ENCODE measurements at regions not wholly inside any gene's neighbourhood (a gene's known extent, or its start where the extent isn't known, plus 50 kb on each side); places are given as distances from the start of the nearest gene placed in this dataset.
A peak's percentile ranks its signal among the peaks of the same experiment; 100 is the strongest.
"Not testable (repeated sequence)": the region's sequence is repeated elsewhere in the genome, so short reads cannot be mapped to it uniquely, and the experiment has no call there.

DNA sequence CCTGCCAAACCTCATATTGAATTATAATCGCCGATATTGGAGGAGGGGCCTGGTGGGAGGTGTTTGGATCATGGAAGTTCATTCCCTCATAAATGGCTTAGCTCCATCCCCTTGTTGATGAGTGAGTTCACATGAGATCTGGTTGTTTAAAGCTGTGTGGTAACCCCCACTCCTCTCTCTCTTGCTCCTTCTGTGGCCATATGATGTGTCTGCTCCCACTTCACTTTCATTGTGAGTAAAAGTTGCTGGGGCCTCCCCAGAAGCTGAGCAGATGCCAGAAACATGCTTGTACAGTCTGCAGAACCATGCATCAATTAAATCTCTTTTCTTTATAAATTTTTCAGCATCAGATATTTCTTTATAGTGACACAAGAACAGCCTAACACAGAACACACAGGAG, 929.0 kb upstream of the FAT3 start:
- no peak for DNase-seq

DNA sequence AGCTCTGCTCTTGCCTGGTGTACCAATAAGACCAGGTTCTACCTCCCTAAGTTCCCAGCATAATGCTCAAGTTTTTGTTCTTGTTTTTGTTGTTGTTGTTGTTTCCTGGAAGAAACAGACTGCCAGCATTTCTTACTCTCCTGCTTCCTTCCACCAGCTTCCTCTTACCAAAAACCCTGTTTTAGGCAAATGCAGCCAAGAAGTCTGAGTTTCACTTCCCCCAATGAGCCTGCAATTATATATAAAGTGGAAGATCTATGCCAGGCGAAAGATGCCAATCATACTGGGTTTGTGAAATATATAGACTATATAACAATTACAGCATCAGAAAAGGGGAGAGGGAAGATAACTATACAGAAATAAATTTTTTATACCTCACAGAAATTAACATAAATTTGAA, 931.5 kb upstream of the FAT3 start:
- no peak for DNase-seq

- DNase-seq = no peak
Measured at GRCh38 chr11:91272089-91272488, 952.5 kb upstream of the FAT3 start.

DNA sequence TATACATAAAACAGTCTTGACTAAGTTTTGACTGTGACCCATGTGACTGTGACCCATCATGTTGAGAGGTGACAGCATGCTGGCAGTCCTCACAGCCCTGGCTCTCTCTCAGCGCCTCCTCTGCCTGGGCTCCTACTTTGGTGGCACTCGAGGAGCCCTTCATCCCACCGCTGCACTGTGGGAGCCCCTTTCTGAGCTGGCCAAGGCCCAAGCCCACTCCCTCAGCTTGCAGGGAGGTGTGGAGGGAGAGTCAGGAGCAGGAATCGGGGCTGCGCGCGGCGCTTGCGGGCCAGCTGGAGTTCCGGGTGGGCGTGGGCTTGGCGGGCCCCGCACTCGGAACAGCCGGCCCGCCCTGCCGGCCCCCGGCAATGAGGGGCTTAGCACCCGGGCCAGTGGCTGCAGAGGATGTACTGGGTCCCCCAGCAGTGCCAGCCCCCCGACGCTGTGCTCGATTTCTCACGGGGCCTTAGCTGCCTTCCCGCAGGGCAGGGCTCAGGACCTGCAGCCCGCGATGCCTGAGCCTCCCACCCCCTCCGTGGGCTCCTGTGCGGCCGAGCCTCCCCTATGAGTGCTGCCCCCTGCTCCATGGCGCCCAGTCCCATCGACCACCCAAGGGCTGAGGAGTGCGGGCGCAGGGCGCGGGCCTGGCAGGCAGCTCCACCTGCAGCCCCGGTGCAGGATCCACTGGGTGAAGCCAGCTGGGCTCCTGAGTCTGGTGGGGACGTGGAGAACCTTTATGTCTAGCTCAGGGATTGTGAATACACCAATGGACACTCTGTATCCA, 955.9 kb upstream of the FAT3 start:
- DNase-seq = not testable (repeated sequence)

DNA sequence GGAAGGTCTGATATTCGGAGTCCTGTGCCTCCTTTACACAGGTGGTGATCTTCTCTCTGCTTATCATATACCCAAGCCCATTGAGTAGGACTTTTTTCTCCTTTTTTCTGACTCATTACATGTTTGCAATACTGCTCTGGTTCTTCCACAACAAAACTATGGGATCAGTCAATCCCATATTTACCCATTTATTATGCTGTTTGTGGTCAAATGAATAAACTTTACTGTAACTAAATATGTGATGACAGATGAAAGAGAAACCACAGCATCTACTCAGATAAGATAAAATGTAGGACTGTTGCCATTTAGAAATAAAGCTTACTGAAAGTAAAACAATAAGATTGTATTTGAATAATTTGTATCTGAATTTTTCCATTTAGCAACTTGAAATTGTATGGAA, 958.7 kb upstream of the FAT3 start:
- no peak for DNase-seq

DNA sequence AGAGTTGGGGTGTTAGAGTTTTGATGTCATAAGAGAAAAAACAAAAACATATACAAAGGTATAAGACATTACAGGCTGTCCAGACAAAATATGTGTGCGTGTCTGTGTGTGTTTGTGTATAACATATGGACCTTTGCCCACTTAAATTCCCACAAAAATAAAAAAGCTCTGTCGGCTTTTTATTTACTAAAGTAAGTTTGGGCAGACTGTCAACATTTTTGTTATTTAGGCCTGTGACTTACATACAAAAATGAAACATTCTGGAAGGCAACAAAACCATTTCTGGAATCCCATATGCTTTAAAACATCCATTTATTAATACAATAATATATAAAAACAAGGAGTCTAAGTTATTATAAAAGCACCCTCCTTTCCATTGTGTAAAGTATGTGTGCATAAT, 960.1 kb upstream of the FAT3 start:
- DNase-seq = no peak

DNA sequence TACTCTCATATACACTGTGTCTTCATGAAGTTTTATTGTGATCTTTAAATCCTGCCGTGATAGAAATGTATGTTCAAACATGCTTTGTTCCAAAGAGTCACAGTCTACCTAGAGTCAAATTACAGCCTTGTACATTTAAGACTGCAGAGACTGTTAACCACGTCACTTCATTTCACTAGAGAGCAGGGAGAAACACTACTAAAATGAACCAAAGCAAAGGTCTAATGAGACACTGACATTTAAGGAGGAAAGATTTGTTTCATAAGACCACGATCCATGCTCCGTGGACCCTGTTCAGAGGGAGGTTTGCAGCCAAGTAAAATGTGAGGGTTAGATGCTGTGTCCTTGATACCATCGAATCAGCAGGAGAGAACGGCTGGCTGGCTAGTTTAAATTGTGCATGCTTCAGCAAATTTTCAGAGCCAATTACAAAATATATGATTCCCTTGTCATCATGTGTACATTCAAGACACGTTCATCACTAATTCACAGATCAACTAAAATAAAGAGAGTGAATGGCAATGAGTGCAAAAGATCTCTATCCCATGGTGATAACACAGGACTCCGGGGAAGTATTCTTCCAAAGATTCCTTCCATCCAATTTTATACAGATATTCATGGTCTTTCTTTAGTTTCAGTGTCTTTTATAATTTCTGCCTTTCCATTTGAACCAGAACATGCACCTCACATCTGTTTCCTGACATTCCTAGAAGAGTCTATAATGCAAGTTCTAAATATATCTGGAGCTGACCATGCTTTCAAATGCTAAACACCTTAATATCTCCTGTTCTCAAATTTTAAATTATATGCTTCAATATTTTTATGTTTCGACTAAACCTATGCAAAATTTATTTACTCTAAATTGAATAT, 960.9 kb upstream of the FAT3 start:
- no peak for DNase-seq

DNA sequence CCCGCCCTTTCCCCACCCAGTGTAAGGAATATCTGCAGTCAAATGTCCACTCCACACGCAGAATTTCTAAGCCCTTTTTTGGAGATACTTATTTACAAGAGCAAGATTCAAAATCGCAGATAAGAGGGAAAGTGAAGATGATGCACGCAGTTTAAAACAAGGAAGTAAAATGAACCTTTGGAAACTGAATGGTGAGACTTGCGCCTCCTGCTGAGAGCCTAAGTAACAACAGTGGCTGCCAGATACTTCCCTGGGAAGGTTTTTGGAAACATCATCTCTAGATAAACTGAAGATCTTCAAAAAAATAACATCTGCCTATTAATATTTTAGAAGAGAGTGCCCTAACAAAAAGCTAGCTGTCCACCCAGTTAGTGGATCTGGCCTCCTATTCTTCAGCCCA, 963.1 kb upstream of the FAT3 start:
- no peak for DNase-seq

DNA sequence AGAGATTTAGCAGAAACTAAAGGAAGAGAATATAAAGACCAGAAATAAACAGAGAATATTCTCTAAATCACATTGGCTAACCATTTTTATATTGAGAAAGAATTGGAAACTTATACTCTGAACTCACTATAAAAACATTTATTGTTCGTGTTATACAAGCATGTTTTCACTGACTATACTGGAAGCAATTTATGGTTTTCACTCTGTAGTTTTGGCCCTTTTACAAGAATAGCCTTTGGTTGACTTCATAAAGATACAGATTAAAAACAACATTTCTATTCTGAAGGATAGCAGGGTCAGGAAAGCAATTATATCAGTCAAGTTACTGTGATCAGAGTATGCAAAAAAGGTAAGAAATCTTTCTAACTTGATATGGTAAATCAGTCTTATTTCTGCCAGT, 965.7 kb upstream of the FAT3 start:
- DNase-seq = no peak

DNA sequence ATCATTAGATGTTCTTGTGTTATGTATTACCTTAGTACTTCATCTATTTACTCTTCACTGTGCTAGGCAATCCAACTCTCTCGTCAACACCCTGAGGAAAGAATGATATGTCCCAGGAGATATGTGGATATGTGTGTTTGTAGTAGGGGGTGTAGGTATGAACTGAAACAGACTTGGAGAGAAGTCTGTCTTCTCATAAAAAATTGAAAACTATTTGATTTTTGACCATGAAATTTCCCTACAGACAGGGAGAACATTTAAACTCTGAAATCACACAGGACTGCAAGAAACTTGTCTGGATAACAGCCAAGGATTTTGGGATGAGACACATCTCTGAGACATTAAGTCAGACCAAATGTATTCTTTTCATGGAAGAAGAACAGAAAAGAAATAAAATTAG, 967.0 kb upstream of the FAT3 start:
- DNase-seq = no peak

DNA sequence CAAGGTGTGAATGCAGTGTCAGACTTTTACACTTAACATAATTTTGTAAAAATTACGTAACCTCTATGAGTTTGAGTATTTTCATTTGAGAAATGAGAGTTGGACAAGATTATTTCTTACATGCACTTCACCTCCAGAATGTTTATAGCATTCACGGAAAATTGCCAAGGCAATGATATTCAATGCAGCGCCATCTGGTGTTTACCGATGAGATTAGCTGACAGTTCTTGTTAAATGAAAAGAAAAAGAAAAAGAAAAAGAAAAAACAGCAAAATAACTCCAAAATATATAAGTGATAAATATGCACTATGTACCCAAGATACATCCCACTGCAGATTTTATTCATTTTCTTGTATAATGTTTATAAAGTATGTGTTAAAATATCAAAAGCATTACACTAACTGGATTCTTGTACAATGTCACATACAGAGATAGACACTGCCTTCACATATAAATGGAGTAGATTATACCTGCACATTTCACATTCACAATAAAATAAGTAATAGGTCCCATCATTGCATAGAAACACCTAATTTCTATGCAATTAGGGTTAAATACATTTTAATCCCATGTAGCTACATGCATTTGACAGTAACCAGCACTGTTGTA, 976.3 kb upstream of the FAT3 start:
- peak; percentile 73 for DNase-seq

GRCh38 chr11:91247009-91247735, 977.4 kb upstream of the FAT3 start:
- no peak for DNase-seq

DNA sequence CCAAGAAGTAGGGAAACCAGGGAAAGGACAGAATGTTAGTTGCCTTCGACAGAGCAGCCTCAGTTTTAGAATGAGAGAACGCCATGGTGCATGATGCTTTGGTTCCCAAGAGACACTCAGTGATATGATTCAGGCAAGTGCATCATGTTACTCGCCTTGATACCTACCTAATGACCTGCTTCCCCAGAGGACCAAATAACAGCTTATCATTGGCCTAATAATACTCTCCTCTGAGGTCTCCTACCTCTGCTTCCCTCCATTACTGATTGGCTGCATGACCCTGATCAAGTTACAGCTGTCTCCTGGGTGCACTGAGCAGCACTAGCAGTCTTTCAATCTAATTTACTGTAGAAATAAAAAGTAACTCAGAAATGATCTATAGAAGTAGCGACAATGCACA, 979.7 kb upstream of the FAT3 start:
- DNase-seq = no peak

GRCh38 chr11:91243630-91244029, 981.0 kb upstream of the FAT3 start:
- DNase-seq = no peak

- DNase-seq = no peak
Measured at GRCh38 chr11:91243051-91243450, 981.6 kb upstream of the FAT3 start.

DNA sequence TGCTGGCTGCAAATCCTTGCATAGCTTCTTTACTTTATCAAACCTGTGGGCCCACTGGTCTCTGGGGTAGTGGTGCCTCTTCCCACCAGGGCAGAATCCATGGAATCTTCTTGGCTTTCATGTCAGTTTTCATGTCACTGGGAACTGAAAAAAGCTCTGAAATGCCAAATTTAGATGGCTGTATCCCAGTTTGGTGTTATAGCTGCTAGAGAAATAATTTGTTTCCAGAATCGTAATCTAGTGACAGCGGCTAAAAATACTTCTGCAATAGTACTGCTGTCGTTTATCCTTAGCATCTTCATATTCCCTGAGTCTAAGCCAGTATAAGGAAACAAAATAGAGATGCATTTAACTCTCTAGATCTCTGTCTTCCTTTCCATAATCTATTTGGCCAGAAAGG, 983.4 kb upstream of the FAT3 start:
- no peak for DNase-seq

DNA sequence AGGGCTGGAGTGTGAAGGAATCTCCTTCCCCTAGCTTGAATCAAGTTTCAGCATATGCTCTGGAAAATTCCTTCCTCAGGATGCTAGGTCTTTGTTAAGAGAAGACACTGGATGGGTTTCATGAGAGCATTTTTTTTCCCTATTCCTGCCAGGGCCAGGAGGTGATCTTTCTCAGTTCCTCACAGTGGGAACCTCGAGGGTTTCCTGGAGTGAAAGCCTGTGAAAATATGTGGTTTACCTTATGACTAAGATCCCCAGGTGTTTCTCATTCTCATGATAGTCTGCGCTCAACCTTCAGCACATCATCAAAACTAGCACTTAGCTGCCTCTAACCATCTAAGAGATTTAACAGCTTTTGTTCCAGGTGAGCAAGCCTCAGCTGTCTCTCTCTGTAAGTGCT, 985.3 kb upstream of the FAT3 start:
- no peak for DNase-seq

DNA sequence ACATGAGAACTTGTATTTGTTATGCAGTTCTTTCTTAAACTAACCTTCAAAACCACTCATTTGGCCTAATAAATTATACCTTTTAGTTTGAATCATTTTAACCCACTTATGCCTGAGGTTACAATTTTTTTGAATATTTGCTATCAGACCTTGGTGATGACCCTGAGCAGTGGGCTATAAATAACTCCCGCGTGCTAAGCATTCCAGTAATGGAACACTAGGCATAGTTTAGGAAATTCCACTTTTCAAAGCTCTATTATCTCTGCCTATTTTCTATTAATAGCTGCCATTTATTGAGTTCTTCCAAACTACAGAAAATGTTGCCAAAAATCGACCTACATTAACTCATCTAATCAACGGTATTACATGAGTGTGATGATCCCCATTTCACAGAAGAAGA, 993.4 kb upstream of the FAT3 start:
- DNase-seq = no peak

GRCh38 chr11:91230647-91231046, 994.0 kb upstream of the FAT3 start:
- no peak for DNase-seq

DNA sequence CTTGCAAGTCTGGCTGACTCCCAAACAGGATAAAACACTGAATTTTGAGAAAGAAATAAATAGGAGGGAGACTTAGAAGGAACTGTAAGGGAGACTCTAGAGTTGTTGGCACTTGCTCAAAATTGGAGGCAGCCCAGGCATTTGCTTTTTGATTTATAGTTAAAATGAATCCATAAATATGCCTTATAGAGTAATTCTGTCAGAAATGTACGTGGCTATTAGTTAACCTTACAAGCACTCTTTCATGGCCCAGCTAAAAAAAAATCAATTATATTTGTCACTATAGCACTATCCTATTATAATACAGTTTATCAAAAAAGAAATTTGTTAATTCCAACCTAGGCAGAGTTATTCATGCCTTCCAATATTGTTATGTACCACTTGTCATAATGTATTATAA, 1000.0 kb upstream of the CHORDC1 start:
- no peak for DNase-seq

DNA sequence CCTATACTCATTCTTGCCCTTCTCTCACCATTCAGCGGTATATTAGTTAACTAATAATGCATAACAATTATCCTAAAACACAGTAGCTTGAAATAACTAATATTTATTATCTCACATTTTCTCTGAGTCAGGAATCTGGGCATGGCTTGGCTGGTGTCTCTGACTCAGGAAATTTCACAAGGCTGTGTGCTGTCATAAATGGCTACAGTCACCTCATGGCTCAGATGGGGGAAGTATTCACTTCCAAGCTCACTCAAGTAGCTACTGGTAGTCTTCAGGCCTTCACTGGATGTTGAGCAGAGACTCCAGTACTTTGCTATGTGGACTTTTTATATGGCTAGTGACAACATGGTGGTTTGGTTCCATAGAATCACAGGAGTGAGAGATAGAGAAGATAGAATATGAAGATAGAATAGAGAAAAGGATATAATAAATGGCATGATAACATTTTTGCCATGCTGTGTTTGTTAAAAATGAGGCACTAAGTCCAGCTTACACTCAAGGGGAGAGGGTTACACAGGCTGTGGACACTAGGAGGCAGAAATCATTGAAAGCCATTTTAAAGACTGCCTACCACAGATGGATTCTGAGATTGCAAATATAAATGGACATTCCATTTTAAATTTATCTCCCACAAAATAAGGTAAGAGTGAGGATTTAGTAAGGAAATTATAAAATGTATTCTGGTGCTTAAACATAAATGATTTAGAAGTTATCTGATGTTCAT, 997.8 kb upstream of the CHORDC1 start:
- DNase-seq = no peak

- DNase-seq = no peak
Measured at GRCh38 chr11:91219535-91219934, 996.7 kb upstream of the CHORDC1 start.

DNA sequence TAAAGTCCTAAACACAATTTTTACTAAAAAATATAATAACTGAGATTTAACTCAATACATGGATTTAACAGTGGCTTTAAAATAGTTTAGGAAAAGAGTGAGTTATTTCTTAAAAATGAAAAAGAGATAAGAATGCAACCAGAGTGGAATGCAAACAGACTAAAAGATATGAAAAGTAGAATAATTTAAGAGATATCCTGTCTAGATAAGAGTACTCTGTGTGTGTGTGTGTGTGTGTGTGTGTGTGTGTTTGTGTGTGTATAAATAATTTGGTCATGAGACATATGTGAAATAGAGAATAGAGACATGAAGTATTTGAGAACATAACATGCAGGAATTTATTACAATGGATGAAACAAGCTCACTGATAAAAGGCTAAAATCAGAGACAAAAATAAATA, 986.9 kb upstream of the CHORDC1 start:
- no peak for DNase-seq

All from hematopoietic multipotent progenitor cell treated with erythropoietin and hydrocortisone succinate and interleukin-3 and kit ligand, for 6 days (in vitro differentiated cells).